ENCODE measurements at regions not wholly inside any gene's neighbourhood (a gene's known extent, or its start where the extent isn't known, plus 50 kb on each side); places are given as distances from the start of the nearest gene placed in this dataset.

- ChIA-PET POLR2A (interaction anchor here (0.6 kb wide), 2 partner anchors 38 to 60 kb away, joined by 3 read pairs; no protein-coding TSS in a partner anchor), CTCF (interaction anchor here (0.8 to 1.4 kb wide), 3 partner anchors 9 to 78 kb away, joined by 3 to 5 read pairs (median 3); no protein-coding TSS in a partner anchor)
- no peak for TF ChIP-seq CTCF (IDR thresholded peaks at IDR 0.05; ENCODE audit: insufficient read depth, low read depth, low read length)
- Histone ChIP-seq H3K4me3 (ENCODE audit: low read depth, low read length) (no peak overlapping the region), H3K36me3 (ENCODE audit: control insufficient read depth, insufficient read depth, low read length) (no peaks in the 10 kb centered on the region), H3K27me3 (ENCODE audit: control insufficient read depth, insufficient read depth, low read length) (no peaks in the 10 kb centered on the region)
- peak; percentile 71 for DNase-seq (ENCODE audit: low read depth)
Observed at GRCh38 chr5:135269931-135270421, 129.1 kb downstream of the MACROH2A1 start.

GRCh38 chr5:135269199-135269598, 129.8 kb downstream of the MACROH2A1 start:
- TF ChIP-seq CTCF (IDR thresholded peaks at IDR 0.05; ENCODE audit: insufficient read depth, low read depth, low read length), result no peak
- Histone ChIP-seq H3K36me3 (ENCODE audit: control insufficient read depth, insufficient read depth, low read length) (no peaks in the 10 kb centered on the region), H3K27me3 (ENCODE audit: control insufficient read depth, insufficient read depth, low read length) (no peaks in the 10 kb centered on the region), H3K4me3 (ENCODE audit: low read depth, low read length) (no peak overlapping the region)
- CTCF ChIA-PET, result no interaction called here
- DNase-seq (ENCODE audit: low read depth), result no peak
- POLR2A ChIA-PET, result no interaction called here

- ChIA-PET POLR2A (no interaction called here), CTCF (no interaction called here)
- Histone ChIP-seq H3K4me3 (ENCODE audit: low read depth, low read length) (no peak overlapping the region), H3K36me3 (ENCODE audit: control insufficient read depth, insufficient read depth, low read length) (no peaks in the 10 kb centered on the region), H3K27me3 (ENCODE audit: control insufficient read depth, insufficient read depth, low read length) (no peaks in the 10 kb centered on the region)
- no peak for DNase-seq (ENCODE audit: low read depth)
- no peak for TF ChIP-seq CTCF (IDR thresholded peaks at IDR 0.05; ENCODE audit: insufficient read depth, low read depth, low read length)
Observed at GRCh38 chr5:135266975-135267374, 132.1 kb downstream of the MACROH2A1 start.

GRCh38 chr5:135266303-135266635, 132.8 kb downstream of the MACROH2A1 start:
- Histone ChIP-seq H3K27me3 (ENCODE audit: control insufficient read depth, insufficient read depth, low read length) (no peaks in the 10 kb centered on the region), H3K36me3 (ENCODE audit: control insufficient read depth, insufficient read depth, low read length) (no peaks in the 10 kb centered on the region), H3K4me3 (ENCODE audit: low read depth, low read length) (no peak overlapping the region)
- TF ChIP-seq CTCF (IDR thresholded peaks at IDR 0.05; ENCODE audit: insufficient read depth, low read depth, low read length), result no peak
- CTCF ChIA-PET, result no interaction called here
- DNase-seq (ENCODE audit: low read depth), result no peak
- POLR2A ChIA-PET, result no interaction called here

- ChIA-PET CTCF (interaction anchor here (0.8 kb wide), 1 partner anchor 8 kb away, joined by 3 read pairs; no protein-coding TSS in a partner anchor), POLR2A (no interaction called here)
- Histone ChIP-seq H3K27me3 (ENCODE audit: control insufficient read depth, insufficient read depth, low read length) (no peaks in the 10 kb centered on the region), H3K4me3 (ENCODE audit: low read depth, low read length) (no peak overlapping the region), H3K36me3 (ENCODE audit: control insufficient read depth, insufficient read depth, low read length) (no peaks in the 10 kb centered on the region)
- DNase-seq (ENCODE audit: low read depth), result no peak
- no peak for TF ChIP-seq CTCF (IDR thresholded peaks at IDR 0.05; ENCODE audit: insufficient read depth, low read depth, low read length)
Observed at GRCh38 chr5:135265497-135266302, 133.3 kb downstream of the MACROH2A1 start.

Measured in BJ (cell line).